Activated naive CD8-positive, alpha-beta T cell (primary cell): ENCODE measurements at regions not wholly inside any gene's neighbourhood (a gene's known extent, or its start where the extent isn't known, plus 50 kb on each side); places are given as distances from the start of the nearest gene placed in this dataset.

Experiments
- H3K27ac Mint-ChIP-seq: one replicate; pipeline ENCODE4 v1.8.0; 2021; ENCODE audit warnings: mixed read lengths
- H3K27me3 Mint-ChIP-seq: one replicate; pipeline ENCODE4 v1.8.0; 2021; ENCODE audit warnings: mixed read lengths
- H3K36me3 Mint-ChIP-seq: one replicate; pipeline ENCODE4 v1.8.0; 2021; ENCODE audit warnings: mixed read lengths
- H3K4me1 Mint-ChIP-seq: one replicate; pipeline ENCODE4 v1.8.0; 2021; ENCODE audit warnings: low read depth, mixed read lengths
- H3K4me3 Mint-ChIP-seq: one replicate; pipeline ENCODE4 v1.8.0; 2021; ENCODE audit warnings: mild to moderate bottlenecking, mixed read lengths
- H3K9me3 Mint-ChIP-seq: one replicate; pipeline ENCODE4 v1.8.0; 2021; ENCODE audit warnings: low read depth, mixed read lengths

- Mint-ChIP-seq H3K27ac (no peak overlapping the region), H3K36me3 (no peaks in the 10 kb centered on the region), H3K4me3 (no peak overlapping the region), H3K27me3 (peaks cover 6% of the 10 kb centered on the region), H3K4me1 (no peaks in the 10 kb centered on the region), H3K9me3 (no peaks in the 10 kb centered on the region)
Measured at GRCh38 chr2:118264232-118264990, 176.1 kb downstream of the INSIG2 start.

GRCh38 chr2:118257696-118258095 lies 169.4 kb downstream of the INSIG2 start:
- Mint-ChIP-seq H3K4me1 (no peaks in the 10 kb centered on the region), H3K9me3 (no peaks in the 10 kb centered on the region), H3K27ac (no peak overlapping the region), H3K27me3 (peaks cover 17% of the 10 kb centered on the region), H3K4me3 (no peak overlapping the region), H3K36me3 (no peaks in the 10 kb centered on the region)

- H3K4me3 Mint-ChIP-seq = no peak overlapping the region
- peaks cover 17% of the 10 kb centered on the region for H3K27me3 Mint-ChIP-seq
- no peaks in the 10 kb centered on the region for H3K9me3 Mint-ChIP-seq
- H3K27ac Mint-ChIP-seq = no peak overlapping the region
- no peaks in the 10 kb centered on the region for H3K4me1 Mint-ChIP-seq
- no peaks in the 10 kb centered on the region for H3K36me3 Mint-ChIP-seq
Measured at GRCh38 chr2:118255771-118256372, 167.6 kb downstream of the INSIG2 start.

GRCh38 chr2:118255301-118255700 lies 167.0 kb downstream of the INSIG2 start:
- peaks cover 16% of the 10 kb centered on the region for H3K27me3 Mint-ChIP-seq
- no peak overlapping the region for H3K27ac Mint-ChIP-seq
- no peaks in the 10 kb centered on the region for H3K9me3 Mint-ChIP-seq
- no peak overlapping the region for H3K4me3 Mint-ChIP-seq
- H3K4me1 Mint-ChIP-seq = no peaks in the 10 kb centered on the region
- no peaks in the 10 kb centered on the region for H3K36me3 Mint-ChIP-seq

- Mint-ChIP-seq H3K27me3 (peaks cover 15% of the 10 kb centered on the region), H3K4me3 (no peak overlapping the region), H3K36me3 (no peaks in the 10 kb centered on the region), H3K4me1 (no peaks in the 10 kb centered on the region), H3K9me3 (no peaks in the 10 kb centered on the region), H3K27ac (no peak overlapping the region)
Measured at GRCh38 chr2:118254116-118254515, 165.8 kb downstream of the INSIG2 start.

- Mint-ChIP-seq H3K4me3 (no peak overlapping the region), H3K27ac (no peak overlapping the region), H3K36me3 (no peaks in the 10 kb centered on the region), H3K4me1 (no peaks in the 10 kb centered on the region), H3K9me3 (no peaks in the 10 kb centered on the region), H3K27me3 (peaks cover 4% of the 10 kb centered on the region)
Measured at GRCh38 chr2:118251427-118251826, 163.2 kb downstream of the INSIG2 start.

GRCh38 chr2:118250463-118250862 lies 162.2 kb downstream of the INSIG2 start:
- Mint-ChIP-seq H3K27me3 (peaks cover 5% of the 10 kb centered on the region), H3K36me3 (no peaks in the 10 kb centered on the region), H3K9me3 (no peaks in the 10 kb centered on the region), H3K4me3 (no peak overlapping the region), H3K4me1 (no peaks in the 10 kb centered on the region), H3K27ac (no peak overlapping the region)

- Mint-ChIP-seq H3K36me3 (no peaks in the 10 kb centered on the region), H3K4me3 (no peak overlapping the region), H3K27ac (no peak overlapping the region), H3K9me3 (no peaks in the 10 kb centered on the region), H3K4me1 (no peaks in the 10 kb centered on the region), H3K27me3 (peaks cover 3% of the 10 kb centered on the region)
Measured at GRCh38 chr2:118250001-118250400, 161.7 kb downstream of the INSIG2 start.

GRCh38 chr2:118249531-118249930 lies 161.3 kb downstream of the INSIG2 start:
- Mint-ChIP-seq H3K9me3 (no peaks in the 10 kb centered on the region), H3K27ac (no peak overlapping the region), H3K4me3 (no peak overlapping the region), H3K27me3 (peaks cover 7% of the 10 kb centered on the region), H3K36me3 (no peaks in the 10 kb centered on the region), H3K4me1 (no peaks in the 10 kb centered on the region)

GRCh38 chr2:118246726-118247125 lies 158.5 kb downstream of the INSIG2 start:
- no peak overlapping the region for H3K4me3 Mint-ChIP-seq
- H3K9me3 Mint-ChIP-seq = no peaks in the 10 kb centered on the region
- peaks cover 11% of the 10 kb centered on the region for H3K27me3 Mint-ChIP-seq
- H3K27ac Mint-ChIP-seq = no peak overlapping the region
- no peaks in the 10 kb centered on the region for H3K4me1 Mint-ChIP-seq
- no peaks in the 10 kb centered on the region for H3K36me3 Mint-ChIP-seq

GRCh38 chr2:118246079-118246478 lies 157.8 kb downstream of the INSIG2 start:
- H3K9me3 Mint-ChIP-seq = no peaks in the 10 kb centered on the region
- H3K27me3 Mint-ChIP-seq = peaks cover 9% of the 10 kb centered on the region
- H3K27ac Mint-ChIP-seq = no peak overlapping the region
- H3K36me3 Mint-ChIP-seq = no peaks in the 10 kb centered on the region
- no peaks in the 10 kb centered on the region for H3K4me1 Mint-ChIP-seq
- no peak overlapping the region for H3K4me3 Mint-ChIP-seq

GRCh38 chr2:118244686-118245085 lies 156.4 kb downstream of the INSIG2 start:
- Mint-ChIP-seq H3K4me1 (no peaks in the 10 kb centered on the region), H3K27me3 (peaks cover 12% of the 10 kb centered on the region), H3K36me3 (no peaks in the 10 kb centered on the region), H3K4me3 (no peak overlapping the region), H3K27ac (no peak overlapping the region), H3K9me3 (peaks cover under 1% of the 10 kb centered on the region)

GRCh38 chr2:118243031-118243430 lies 154.8 kb downstream of the INSIG2 start:
- Mint-ChIP-seq H3K27ac (no peak overlapping the region), H3K36me3 (peaks cover 4% of the 10 kb centered on the region), H3K4me3 (no peak overlapping the region), H3K4me1 (no peaks in the 10 kb centered on the region), H3K27me3 (peaks cover 22% of the 10 kb centered on the region), H3K9me3 (peaks cover 3% of the 10 kb centered on the region)

- H3K4me3 Mint-ChIP-seq = no peak overlapping the region
- no peaks in the 10 kb centered on the region for H3K4me1 Mint-ChIP-seq
- no peak overlapping the region for H3K27ac Mint-ChIP-seq
- peaks cover 3% of the 10 kb centered on the region for H3K9me3 Mint-ChIP-seq
- peaks cover 28% of the 10 kb centered on the region for H3K27me3 Mint-ChIP-seq
- H3K36me3 Mint-ChIP-seq = peaks cover 4% of the 10 kb centered on the region
Measured at GRCh38 chr2:118242216-118242615, 153.9 kb downstream of the INSIG2 start.

GRCh38 chr2:118241128-118241527 lies 152.9 kb downstream of the INSIG2 start:
- Mint-ChIP-seq H3K27ac (no peak overlapping the region), H3K9me3 (peaks cover 3% of the 10 kb centered on the region), H3K4me3 (no peak overlapping the region), H3K27me3 (peaks cover 34% of the 10 kb centered on the region), H3K4me1 (no peaks in the 10 kb centered on the region), H3K36me3 (peaks cover 4% of the 10 kb centered on the region)

GRCh38 chr2:118240276-118240675 lies 152.0 kb downstream of the INSIG2 start:
- Mint-ChIP-seq H3K27me3 (peaks cover 33% of the 10 kb centered on the region), H3K27ac (no peak overlapping the region), H3K36me3 (peaks cover 4% of the 10 kb centered on the region), H3K4me1 (no peaks in the 10 kb centered on the region), H3K4me3 (no peak overlapping the region), H3K9me3 (peaks cover 3% of the 10 kb centered on the region)
